ENCODE measurements at regions not wholly inside any gene's neighbourhood (a gene's known extent, or its start where the extent isn't known, plus 50 kb on each side); places are given as distances from the start of the nearest gene placed in this dataset.
A peak's percentile ranks its signal among the peaks of the same experiment; 100 is the strongest.

DNA sequence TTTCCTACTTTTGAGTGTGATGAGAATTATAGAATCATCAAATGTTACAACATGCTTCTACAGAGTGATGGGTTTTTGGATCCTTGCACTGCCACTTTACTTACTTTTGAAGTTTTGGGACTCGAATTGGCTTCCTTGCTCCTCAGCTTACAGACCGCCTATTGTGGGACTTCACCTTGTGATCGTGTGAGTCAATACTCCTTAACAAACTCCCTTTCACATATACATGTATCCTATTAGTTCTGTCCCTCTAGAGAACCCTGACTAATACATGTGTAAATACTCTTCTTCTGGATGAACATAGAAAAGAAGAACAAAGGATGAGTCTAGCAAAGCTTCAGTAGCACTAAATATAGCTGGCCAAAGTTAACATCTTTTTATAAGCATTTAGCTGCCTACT lies 98.7 kb upstream of the PDE4D start:
- no peak for DNase-seq (ENCODE audit: extremely low read depth in 1 of 11, low read depth in 9 of 11, low spot score in 4 of 11)

- DNase-seq (ENCODE audit: extremely low read depth in 1 of 11, low read depth in 9 of 11, low spot score in 4 of 11), result no peak
Measured at GRCh38 chr5:59988396-59988795, 94.9 kb upstream of the PDE4D start.

- DNase-seq (ENCODE audit: extremely low read depth in 1 of 11, low read depth in 9 of 11, low spot score in 4 of 11), result no peak
Measured at GRCh38 chr5:59976342-59976741, 82.8 kb upstream of the PDE4D start.

- DNase-seq (ENCODE audit: extremely low read depth in 1 of 11, low read depth in 9 of 11, low spot score in 4 of 11), result no peak
Measured at GRCh38 chr5:59972043-59972442, 78.5 kb upstream of the PDE4D start.

DNA sequence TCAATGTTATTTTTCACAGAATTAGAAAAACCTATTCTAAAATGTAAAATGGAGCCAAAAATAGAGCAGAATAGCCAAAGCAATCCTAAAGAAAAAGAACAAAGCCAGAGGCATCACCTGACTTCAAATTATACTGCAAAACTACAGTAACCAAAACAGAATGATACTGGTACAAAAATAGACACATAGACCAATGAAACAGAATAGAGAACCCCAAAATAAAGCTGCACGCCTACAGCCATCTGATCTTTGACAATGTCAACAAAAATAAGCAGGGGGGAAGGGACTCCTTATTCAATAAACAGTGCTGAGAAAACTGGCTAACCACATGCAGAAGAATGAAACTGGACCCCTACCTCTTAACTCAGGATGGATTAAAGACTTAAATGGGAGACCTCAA lies 65.8 kb upstream of the PDE4D start:
- no peak for DNase-seq (ENCODE audit: extremely low read depth in 1 of 11, low read depth in 9 of 11, low spot score in 4 of 11)

GRCh38 chr5:59956130-59956783 lies 62.7 kb upstream of the PDE4D start:
- no peak for DNase-seq (ENCODE audit: extremely low read depth in 1 of 11, low read depth in 9 of 11, low spot score in 4 of 11)

GRCh38 chr5:59955241-59955640 lies 61.7 kb upstream of the PDE4D start:
- no peak for DNase-seq (ENCODE audit: extremely low read depth in 1 of 11, low read depth in 9 of 11, low spot score in 4 of 11)

GRCh38 chr5:59943452-59944113 lies 50.1 kb upstream of the PDE4D start:
- peak in 5 of 11 donors; percentile 3 to 15 (median 7) for DNase-seq (ENCODE audit: extremely low read depth in 1 of 11, low read depth in 9 of 11, low spot score in 4 of 11)

All from renal cortex interstitium (tissue), 11 donors.